Stimulated activated naive CD8-positive, alpha-beta T cell treated with anti-CD3 and anti-CD28 coated beads, Interleukin-15, amount 100 ng/mL, for 72 hours (primary cell): ENCODE measurements at regions not wholly inside any gene's neighbourhood (a gene's known extent, or its start where the extent isn't known, plus 50 kb on each side); places are given as distances from the start of the nearest gene placed in this dataset.

Experiments used
- ATAC-seq: fragments of 150-1000 bp; cut with Tn5 transposase; 2 replicates; pipeline ENCODE4 v1.10.0; 2021; ENCODE audit warnings: mild to moderate bottlenecking, moderate library complexity
- DNase-seq, 2 donors: peaks; one replicate each; pipeline ENCODE4 v3.0.0; 2021 to 2022
- H3K27ac Mint-ChIP-seq, 2 donors: one replicate each; pipeline ENCODE4 v1.8.0; 2022; ENCODE audit warnings: mild to moderate bottlenecking in 2 of 2, mixed read lengths in 2 of 2, moderate library complexity in 2 of 2
- H3K27me3 Mint-ChIP-seq: one replicate; pipeline ENCODE4 v1.8.0; 2022; ENCODE audit warnings: mixed read lengths
- H3K4me1 Mint-ChIP-seq: one replicate; pipeline ENCODE4 v1.8.0; 2022; ENCODE audit warnings: mild to moderate bottlenecking, mixed read lengths
- H3K4me3 Mint-ChIP-seq, 2 donors: one replicate each; pipeline ENCODE4 v1.8.0; 2022; ENCODE audit warnings: mild to moderate bottlenecking in 2 of 2, mixed read lengths in 2 of 2, moderate library complexity in 1 of 2
- H3K9me3 Mint-ChIP-seq, 2 donors: one replicate each; pipeline ENCODE4 v1.8.0; 2022; ENCODE audit warnings: mixed read lengths in 2 of 2

GRCh38 chr5:42337143-42337542, 86.1 kb upstream of the GHR start:
- no peaks in the 10 kb centered on the region for H3K27me3 Mint-ChIP-seq
- no peak overlapping the region for H3K27ac Mint-ChIP-seq
- H3K4me1 Mint-ChIP-seq: no peaks in the 10 kb centered on the region
- no peak overlapping the region for H3K4me3 Mint-ChIP-seq
- no peak for DNase-seq
- peaks cover 16 to 34% of the 10 kb centered on the region in 2 donors for H3K9me3 Mint-ChIP-seq
- ATAC-seq: no peak

- ATAC-seq: no peak
- peaks cover 16 to 38% of the 10 kb centered on the region in 2 donors for H3K9me3 Mint-ChIP-seq
- H3K27me3 Mint-ChIP-seq: no peaks in the 10 kb centered on the region
- DNase-seq: no peak
- no peaks in the 10 kb centered on the region for H3K4me1 Mint-ChIP-seq
- H3K27ac Mint-ChIP-seq: no peak overlapping the region
- H3K4me3 Mint-ChIP-seq: no peak overlapping the region
Observed at GRCh38 chr5:42337607-42338006, 85.6 kb upstream of the GHR start.

GRCh38 chr5:42338136-42338535, 85.1 kb upstream of the GHR start:
- Mint-ChIP-seq H3K9me3 (peaks cover 16 to 38% of the 10 kb centered on the region in 2 donors), H3K27ac (no peak overlapping the region), H3K4me1 (no peaks in the 10 kb centered on the region), H3K27me3 (no peaks in the 10 kb centered on the region), H3K4me3 (no peak overlapping the region)
- no peak for DNase-seq
- ATAC-seq: no peak

GRCh38 chr5:42349163-42349562, 74.1 kb upstream of the GHR start:
- Mint-ChIP-seq H3K9me3 (peaks cover 6 to 20% of the 10 kb centered on the region in 2 donors), H3K4me3 (no peak overlapping the region), H3K27ac (no peak overlapping the region), H3K4me1 (no peaks in the 10 kb centered on the region), H3K27me3 (no peaks in the 10 kb centered on the region)
- no peak for DNase-seq
- no peak for ATAC-seq

GRCh38 chr5:42351956-42352355, 71.3 kb upstream of the GHR start:
- Mint-ChIP-seq H3K27me3 (no peaks in the 10 kb centered on the region), H3K4me1 (no peaks in the 10 kb centered on the region), H3K9me3 (peaks cover 14 to 23% of the 10 kb centered on the region in 2 donors), H3K27ac (no peak overlapping the region), H3K4me3 (no peak overlapping the region)
- ATAC-seq: no peak
- no peak for DNase-seq

- DNase-seq (no peak), ATAC-seq (no peak)
- H3K9me3 Mint-ChIP-seq: peaks cover 0 to 4% of the 10 kb centered on the region in 2 donors
- H3K27me3 Mint-ChIP-seq: no peaks in the 10 kb centered on the region
- no peaks in the 10 kb centered on the region for H3K4me1 Mint-ChIP-seq
- no peak overlapping the region for H3K4me3 Mint-ChIP-seq
- no peak overlapping the region for H3K27ac Mint-ChIP-seq
Observed at GRCh38 chr5:42360056-42360455, 63.2 kb upstream of the GHR start.

- H3K27ac Mint-ChIP-seq: no peak overlapping the region
- ATAC-seq (no peak), DNase-seq (no peak)
- no peaks in the 10 kb centered on the region for H3K27me3 Mint-ChIP-seq
- no peak overlapping the region for H3K4me3 Mint-ChIP-seq
- H3K9me3 Mint-ChIP-seq: peaks cover 0 to 3% of the 10 kb centered on the region in 2 donors
- no peaks in the 10 kb centered on the region for H3K4me1 Mint-ChIP-seq
Observed at GRCh38 chr5:42360616-42361314, 62.5 kb upstream of the GHR start.

GRCh38 chr5:42361315-42361688, 61.9 kb upstream of the GHR start:
- no peak for DNase-seq
- H3K27me3 Mint-ChIP-seq: no peaks in the 10 kb centered on the region
- H3K4me1 Mint-ChIP-seq: no peaks in the 10 kb centered on the region
- no peak overlapping the region for H3K4me3 Mint-ChIP-seq
- no peak overlapping the region for H3K27ac Mint-ChIP-seq
- ATAC-seq: no peak
- H3K9me3 Mint-ChIP-seq: no peaks in the 10 kb centered on the region

GRCh38 chr5:42366051-42366450, 57.2 kb upstream of the GHR start:
- H3K27me3 Mint-ChIP-seq: no peaks in the 10 kb centered on the region
- ATAC-seq: no peak

More at GRCh38 chr5:42366051-42366450, 57.2 kb upstream of the GHR start:
- Mint-ChIP-seq H3K4me3 (no peak overlapping the region), H3K4me1 (no peaks in the 10 kb centered on the region), H3K27ac (no peak overlapping the region), H3K9me3 (no peaks in the 10 kb centered on the region)
- DNase-seq: no peak
